GM19043 (cell line): ENCODE measurements at regions not wholly inside any gene's neighbourhood (a gene's known extent, or its start where the extent isn't known, plus 50 kb on each side); places are given as distances from the start of the nearest gene placed in this dataset.

ENCODE experiments used
- ATAC-seq: cut with Tn5 transposase; IDR thresholded peaks from one replicate; pipeline ENCODE4 v1.9.1; 2021; ENCODE audit warnings: low read depth; ENCODE audit not compliant: unreplicated experiment

DNA sequence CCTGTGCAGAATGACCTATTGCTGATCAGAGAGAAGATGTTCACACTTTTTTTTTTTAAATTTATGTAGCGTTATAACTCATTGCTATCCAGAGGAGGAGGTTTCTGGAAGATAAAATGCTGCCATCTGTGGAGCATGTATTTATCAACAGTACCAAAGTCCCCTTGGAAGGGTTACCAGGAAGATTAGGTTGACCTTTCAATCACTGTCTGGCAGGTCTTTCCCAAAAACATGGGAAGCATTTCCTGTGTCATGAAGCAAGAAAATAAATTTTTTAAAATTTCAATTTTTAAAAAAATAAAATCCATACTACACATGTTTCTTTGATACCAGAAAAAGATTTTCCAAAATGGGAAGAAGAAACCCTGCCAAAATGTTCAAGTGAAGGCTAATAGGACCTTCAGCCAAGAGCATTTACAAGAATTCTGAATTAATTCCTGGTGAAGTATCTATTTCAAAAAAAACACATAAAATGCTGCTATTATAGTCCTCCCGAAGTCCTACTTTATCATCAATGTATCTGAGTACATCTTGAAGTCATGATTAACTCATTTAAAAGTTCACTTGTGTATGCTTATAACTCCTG is 143.9 kb upstream of the RND3 start:
- ATAC-seq = no peak

DNA sequence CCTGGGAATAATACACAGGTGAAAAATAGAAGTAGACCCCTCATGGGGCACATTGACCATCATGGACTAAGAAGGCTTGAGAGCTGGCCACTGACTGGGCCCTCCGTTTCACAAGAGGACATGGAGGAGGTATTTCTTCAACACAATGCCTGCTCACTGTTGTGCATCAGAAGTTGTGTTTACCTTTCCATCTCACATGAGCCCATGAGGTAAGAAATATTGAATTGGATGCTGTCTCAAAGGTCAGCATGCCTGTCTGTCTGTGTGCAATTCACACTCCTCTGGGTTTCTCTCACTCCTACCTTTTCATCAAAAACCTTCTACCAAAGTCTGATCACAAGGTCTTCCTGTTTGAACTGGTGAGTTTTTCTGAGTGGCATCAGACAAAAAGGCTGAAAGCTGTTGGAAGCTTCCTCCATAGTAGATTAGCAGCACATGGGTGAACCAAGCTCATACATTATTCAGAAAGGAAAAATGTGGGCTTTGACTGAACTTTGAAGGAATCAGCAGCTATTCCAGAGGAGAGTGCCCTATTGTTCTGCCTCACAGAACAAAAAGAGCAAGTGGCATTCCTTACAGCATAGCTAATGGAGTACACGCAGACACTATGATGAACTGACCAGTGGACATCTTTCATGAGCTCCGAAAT is 143.2 kb upstream of the RND3 start:
- no peak for ATAC-seq

DNA sequence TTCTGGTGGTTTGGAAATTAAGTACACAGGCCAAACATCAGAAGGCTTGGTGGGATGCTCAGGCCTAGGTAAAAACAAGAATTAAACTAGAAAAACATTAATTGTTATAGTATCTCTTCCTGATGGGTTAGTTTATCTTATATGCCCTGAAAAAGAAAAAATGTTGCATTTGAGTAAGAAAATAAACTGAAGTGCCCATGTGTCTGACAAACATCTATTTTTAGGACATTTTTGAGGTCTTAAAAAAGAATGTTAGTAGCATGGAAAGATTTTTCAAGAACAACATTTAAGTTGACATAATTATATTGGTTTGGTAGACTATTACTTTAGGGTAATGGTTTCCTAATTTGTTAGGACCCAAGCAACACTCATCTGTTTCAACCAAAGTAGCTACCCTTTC is 140.1 kb upstream of the RND3 start:
- ATAC-seq = no peak

DNA sequence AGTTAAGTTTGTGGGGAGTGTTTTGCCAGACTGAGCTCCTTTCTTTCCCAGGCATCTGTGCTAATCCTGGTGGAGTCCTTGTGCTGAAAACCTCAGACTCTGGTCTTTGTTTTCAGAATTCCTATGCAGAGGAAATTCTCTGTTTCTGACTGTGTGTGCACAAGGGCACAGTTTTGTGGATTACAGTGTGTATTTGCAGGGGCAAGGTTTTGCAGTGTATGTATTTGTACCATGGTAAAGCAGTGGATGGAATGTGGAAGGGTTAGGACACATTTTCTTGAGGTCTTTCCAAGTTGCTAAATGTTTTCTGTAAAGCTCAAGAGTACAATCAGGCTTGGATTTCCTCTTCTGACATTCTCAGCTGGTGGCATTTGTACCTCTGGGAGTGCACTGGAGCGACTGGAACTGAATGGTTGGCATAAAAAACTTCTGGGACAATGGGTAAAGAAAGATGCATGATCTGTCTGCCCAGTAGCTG is 139.5 kb upstream of the RND3 start:
- ATAC-seq = no peak

DNA sequence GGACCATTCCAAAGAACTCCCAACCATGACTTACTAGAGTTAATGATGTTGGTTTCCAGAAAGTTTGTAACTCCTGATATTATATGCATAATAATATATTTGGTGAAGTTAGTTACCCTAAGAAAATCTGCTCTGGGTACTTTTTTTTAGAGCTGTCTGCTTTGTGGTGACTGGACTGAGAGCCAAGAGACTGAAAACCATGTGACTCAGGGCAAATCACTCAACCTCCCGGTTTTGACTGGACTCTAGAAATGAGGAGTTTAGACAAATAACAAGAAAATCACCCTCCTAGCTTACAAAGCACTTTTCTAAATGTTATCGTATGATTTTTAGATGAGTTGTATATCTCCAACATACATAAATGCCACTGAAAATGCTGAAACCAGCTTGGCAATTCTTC is 138.3 kb upstream of the RND3 start:
- ATAC-seq = no peak

DNA sequence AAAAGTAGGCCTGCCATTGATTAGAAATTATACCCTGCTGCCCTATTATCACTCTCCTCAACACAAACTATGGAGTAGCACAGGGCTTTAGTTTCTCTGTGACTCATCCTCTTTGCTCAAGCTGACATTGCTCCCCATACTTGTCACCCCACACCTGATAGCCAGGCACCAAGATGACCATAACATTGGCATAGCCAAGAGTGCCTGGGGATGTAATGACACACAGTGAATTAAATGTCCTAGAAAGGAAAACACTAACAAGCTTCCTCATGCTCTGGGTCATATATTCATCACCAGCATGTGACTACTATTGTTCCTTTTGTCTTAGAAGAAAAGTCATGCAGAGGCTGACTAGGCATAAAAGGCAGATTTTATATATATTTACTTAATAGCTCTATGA is 137.8 kb upstream of the RND3 start:
- no peak for ATAC-seq

DNA sequence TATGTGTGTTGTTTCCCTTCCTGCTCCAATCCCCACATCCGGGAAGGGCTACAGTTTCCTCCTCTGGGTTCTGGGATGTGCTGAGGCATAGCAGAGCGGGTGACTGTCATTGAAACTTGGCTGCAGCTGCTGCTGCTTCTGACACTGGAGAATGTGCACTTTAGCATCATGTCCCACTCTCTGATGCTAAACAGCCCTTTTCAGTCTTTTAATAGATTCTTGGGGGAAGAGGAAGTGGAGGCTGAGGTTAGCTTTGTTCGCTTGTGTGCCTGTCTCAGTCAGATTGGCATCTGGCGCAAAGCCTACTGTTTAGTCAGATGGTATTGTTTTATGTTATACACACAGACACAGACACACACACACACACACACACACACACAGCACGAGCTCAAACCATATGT is 136.5 kb upstream of the RND3 start:
- no peak for ATAC-seq

DNA sequence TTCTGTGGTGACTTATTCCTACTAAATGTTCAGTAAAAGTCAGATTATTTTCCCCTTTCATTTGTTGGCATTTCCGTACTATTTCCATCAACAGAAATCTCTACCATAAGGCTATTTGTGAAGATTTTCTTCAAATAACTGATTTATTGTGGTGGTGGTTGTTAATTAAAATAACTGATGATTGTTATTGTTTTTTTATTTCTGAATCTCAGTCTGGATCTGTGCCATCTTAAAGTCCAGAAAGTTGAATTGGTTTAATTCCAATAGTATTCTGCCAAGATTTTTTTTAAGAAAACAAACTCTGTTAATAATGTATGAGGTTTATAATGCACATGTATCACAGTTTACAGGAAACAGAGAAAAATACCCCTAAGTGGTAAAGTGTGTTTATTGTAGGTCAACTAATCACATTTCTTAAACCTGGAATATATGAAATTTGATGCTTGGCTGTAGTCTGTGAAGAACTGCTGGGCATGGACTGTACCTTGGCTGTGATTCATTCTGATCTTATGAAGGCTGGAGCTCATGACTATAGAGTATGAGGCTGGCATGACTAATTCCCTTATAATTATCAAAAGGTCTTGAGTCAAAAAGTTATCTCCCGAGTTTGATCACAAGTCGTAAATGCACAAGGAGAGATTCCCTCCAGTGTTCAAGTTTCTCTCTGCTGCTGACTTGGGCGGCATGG is 134.2 kb upstream of the RND3 start:
- no peak for ATAC-seq

DNA sequence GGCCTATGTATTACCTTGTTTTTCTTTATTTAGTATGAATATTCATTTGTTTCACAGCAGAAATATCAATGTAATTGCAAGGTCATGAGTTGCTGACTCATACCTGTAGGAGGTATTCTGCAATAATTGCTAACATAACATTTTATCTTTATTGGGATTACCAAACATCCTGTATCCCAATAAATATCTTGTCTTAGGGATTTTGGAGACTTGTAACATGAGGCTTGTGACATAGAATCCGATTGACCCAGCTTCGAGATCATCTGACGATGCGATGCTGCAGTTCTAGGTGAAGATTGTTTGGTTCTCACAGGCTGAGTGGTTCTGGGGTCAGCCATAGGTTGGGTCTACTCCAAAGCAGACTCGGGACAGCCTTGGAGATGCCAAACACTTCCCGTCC is 133.4 kb upstream of the RND3 start:
- no peak for ATAC-seq

DNA sequence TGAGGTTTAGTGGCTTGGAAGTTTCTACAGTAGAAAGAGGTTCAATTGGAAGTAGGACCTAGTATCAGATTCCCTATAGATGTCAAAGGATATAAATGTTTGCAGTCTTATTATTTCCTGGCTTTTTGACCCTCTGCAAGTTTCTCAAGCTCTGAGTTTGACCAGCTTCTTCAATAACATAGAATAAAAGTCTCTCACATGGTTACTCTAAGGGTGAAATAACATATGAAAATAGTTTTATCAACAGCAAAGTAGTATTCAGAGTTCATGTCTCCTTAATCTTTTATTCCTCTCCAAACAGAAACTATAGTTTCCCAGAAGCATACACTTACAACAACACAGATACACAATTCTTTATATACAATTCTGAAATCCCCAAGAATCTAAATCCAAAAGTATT is 132.9 kb upstream of the RND3 start:
- ATAC-seq = no peak

DNA sequence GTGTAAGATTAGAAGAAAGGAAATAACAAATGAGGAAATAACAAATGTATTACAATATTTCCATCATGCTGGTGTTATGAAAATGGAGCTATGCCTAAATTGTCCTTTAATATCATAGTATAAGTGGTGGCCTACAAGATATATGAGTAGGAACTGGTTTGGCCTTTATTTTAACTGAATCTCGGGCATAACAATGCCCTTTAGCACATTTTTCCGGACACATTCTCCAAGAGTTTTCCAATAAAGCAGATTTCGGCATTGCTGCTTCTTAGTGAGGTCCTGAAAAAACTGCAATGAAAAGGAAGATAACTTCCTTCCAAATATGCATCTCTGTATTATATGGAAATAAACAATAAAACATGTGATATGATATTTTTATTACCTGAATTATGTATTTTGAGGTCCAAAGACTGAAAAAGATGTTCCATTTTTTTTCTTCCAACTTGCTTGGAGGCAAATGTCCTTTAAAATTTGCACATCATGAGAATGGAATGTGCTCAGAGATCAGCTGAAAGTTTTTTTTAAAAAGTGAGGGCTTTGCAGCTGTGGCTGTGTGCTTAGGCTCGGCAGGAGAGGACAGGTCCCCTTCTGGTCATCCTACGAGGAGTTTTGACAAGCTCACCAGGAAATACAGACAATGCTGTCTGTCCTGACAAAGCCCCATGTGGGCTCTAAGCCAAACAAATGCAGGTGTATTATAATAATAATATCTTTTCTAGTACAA is 132.3 kb upstream of the RND3 start:
- ATAC-seq = no peak

DNA sequence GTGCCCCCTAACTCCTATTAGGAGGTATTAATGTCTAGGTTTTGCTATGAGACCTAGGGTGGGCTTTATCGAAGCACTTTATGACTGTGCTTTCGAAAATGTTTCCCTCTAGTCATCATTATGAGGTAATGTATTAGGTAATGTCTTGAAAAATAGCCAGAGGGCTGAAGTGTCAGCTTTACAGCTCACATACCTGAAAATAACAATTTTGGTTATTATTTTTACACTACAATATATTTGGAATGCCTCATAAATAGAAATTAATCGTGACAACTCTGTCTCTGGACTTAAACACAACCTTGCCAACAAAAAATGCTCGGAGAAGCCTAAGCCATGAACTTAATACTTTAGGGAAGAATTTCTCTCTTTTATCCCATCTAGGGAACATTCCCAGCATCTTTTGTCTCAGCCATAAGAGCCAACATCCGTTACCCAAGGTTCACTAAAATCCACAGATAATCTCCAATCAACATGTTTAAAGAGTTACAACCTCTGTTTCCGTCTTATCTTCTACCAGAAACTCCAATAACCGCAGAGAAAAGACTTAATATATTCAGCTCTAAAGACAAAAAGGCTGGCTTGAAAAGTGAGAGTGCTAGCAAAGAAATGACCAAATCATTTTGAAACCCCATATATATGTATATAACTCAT is 130.9 kb upstream of the RND3 start:
- ATAC-seq = no peak

DNA sequence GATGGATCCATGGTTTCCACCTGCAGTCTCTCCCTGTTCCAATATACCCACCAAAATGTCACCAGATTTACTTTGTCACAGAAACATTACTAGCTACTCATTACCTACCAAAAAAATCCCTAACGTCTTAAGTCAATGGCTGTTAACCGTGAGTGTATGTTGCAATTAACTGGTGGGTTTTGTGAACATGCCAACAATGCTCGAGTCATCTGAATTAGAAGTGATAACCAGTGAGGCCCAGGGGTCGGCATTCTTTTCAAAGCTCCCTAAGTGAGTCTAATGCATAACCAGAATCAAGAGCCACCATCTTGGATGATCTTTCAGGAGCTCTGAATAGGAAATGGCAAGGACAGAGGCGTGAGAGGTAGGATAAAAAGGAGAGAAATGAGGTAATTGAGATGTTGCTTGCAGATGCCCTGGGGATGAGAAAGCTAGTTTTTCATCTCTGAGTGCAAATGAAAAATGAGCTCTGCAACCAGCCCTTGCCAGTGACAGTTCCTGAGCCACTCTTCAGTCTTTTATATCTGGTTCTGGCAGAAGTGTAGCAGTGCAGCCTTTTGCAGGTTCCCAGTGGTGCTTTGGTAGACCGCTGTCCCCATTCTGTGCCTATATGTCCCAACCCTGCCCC is 130.0 kb upstream of the RND3 start:
- no peak for ATAC-seq

DNA sequence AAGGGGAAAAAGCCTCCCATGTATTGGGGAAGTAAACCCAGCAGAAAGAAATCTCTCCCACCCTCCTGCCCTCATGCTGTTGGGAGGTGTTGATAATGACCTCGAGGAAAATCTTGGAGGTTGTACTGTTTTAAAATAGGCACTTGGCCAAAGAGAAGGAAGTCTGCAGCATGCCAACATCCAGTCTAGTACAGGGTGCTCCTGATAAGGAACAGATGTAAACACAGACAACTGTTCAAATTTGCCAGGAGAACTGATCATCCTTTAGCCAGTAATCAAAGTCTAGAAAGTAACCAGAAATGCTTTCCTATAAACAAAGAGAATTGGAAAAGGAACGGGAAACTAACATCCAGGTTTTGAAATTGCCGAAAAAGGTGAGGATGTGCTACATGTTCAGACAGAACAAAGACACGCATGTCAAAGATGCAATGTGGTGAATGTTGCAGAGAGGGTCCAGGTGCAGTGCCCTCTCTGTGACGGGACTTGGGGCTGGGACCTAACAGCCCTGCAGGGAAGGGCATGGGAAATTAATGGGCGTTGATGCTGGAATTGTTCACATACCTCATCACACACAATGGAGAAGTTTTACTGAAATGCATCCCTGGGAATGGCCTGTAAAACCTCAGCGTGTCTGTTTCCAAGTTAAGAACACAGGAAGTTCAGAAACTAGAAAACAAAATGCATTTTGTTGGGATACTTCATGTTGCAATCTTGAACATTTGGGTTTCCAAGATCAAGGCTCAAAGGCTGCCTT is 125.7 kb upstream of the RND3 start:
- ATAC-seq = no peak

DNA sequence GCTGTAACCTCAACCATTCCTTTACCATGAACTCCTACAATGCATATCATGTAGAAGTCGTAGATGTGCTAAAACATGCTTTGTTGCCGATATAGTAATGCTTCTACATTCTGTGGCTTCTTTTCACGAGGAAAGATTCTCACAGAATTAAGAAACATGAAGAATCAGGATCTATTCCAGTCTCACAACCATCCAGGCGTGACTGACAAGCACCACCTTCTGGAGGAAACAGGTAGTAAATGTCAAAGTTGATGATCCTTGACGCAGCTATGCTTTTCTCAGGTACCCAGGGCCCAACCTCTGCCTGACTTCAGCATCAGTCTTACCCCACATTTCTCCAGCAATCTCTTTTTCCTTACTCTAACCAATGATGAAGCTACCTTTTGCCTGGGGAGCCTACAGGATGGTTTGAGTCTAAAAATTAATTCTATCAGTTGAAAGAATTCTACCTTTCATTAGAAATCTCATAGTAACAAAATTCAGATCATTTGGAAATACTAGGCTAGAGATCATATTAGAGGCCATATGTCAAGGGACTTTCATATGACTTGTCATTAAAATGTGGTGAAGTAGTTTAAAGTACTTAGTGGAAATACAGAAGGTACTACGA is 123.3 kb upstream of the RND3 start:
- ATAC-seq = no peak

DNA sequence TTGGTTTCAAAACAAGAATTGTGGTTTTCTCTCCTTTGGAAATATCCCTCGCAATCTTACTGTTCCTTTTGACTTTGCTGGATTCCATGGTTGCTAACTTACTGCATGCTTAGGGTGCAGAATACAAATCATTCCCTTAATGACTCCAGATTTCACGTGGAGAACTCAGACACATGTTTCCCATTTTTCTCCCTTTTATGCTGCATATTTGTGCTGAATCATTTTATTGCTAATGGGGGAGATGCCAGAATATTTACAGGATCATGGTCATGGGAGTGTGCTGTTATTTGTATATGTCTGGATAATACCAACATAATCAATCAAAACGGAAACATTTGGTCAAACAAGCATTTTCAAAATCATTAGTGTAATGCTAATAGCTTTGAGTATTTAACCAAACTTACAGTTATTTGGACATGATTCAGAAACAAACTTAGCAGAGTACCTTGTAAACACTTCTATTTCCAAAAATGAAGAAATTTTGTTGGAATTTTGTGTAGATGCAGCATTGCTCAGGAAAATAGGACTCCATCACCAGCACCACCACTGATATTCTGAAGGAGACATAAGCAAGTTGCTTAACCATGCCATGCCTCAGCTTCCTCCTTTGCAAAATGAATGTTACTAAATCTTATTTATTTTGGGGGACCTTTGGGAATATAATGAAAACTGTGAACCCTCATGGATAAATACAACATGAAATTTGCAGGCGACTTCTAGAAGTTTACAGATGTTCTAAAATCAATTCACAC is 122.5 kb upstream of the RND3 start:
- no peak for ATAC-seq

DNA sequence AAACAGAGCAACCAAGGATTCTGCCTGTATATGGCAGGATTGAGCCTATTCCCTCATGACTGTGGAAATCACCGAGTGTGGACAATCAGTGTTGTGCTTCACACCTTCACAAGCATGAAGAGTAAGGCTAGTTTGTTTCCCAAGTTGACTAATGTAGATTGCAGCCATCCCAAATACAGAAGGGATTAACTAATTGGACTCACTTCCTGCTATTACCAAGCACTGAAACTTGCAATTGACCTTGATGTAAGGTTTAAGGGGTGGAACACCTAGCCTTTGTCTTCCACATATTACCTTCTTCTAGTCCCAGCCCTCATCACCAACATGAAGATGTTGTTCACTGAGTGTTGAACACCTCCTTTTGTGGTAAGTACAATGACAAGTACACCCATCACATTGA is 120.9 kb upstream of the RND3 start:
- ATAC-seq = no peak

DNA sequence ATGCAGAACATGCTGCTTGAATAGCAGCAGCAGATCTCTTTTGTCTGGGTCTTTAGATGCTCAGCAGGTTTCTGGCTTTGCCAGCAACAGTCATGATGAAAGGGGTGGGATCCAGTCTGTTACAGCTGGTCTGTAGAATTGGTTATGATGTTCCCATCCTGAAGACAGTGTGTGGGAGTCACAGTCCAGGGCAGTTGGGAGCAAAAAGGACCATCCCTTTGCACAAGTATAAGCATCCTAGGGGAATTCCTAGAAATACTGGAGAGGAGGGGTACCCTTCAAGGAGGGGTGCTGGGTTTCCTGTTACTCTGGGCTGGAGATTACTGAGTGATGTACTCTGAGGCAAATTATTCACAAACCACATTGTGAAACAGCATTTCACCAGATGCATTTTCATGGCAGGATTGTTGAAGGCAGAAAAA is 119.9 kb upstream of the RND3 start:
- ATAC-seq = no peak
